CD4-positive, alpha-beta T cell (primary cell): ENCODE measurements at regions not wholly inside any gene's neighbourhood (a gene's known extent, or its start where the extent isn't known, plus 50 kb on each side); places are given as distances from the start of the nearest gene placed in this dataset.
"Not testable (repeated sequence)": the region's sequence is repeated elsewhere in the genome, so short reads cannot be mapped to it uniquely, and the experiment has no call there.

Experiments
- ATAC-seq: fragments of 200-7000 bp; cut with Tn5 transposase; one replicate; pipeline ENCODE4 v1.10.0; 2022; ENCODE audit warnings: mild to moderate bottlenecking; ENCODE audit not compliant: poor library complexity
- CTCF ChIA-PET: fragments of 350-600 bp; sonication (Branson Sonifier 250); formaldehyde crosslinking; loops from one replicate; lab custom pipeline; 2021; ENCODE audit warnings: antibody characterized with exemption, inconsistent platforms; lab: Charles Lee
- POLR2A ChIA-PET: fragments of 350-600 bp; sonication (Branson Sonifier 250); formaldehyde crosslinking; loops from one replicate; lab custom pipeline; 2021; ENCODE audit warnings: antibody characterized with exemption, inconsistent platforms; lab: Charles Lee
- DNase-seq, 14 experiments: peaks; one replicate each; pipeline ENCODE4 v3.0.0-alpha.2; 2013 to 2020; ENCODE audit warnings: mixed read lengths in 2 of 14
- H3K27ac ChIP-seq, 2 donors: one replicate each; pipeline versions ENCODE4 v1.5.1 to v1.7.0; 2013; ENCODE audit warnings: low read length in 2 of 2, low read depth in 1 of 2, mild to moderate bottlenecking in 1 of 2
- H3K27me3 ChIP-seq, 2 experiments: 1 replicate in 1 of 2; 2 replicates in 1 of 2; pipeline versions ENCODE4 v1.6.1 to v1.7.0; 2013; ENCODE audit warnings: low read length in 2 of 2, control low read depth in 1 of 2, mild to moderate bottlenecking in 1 of 2, moderate library complexity in 1 of 2; ENCODE audit not compliant: insufficient read depth in 2 of 2, control insufficient read depth in 1 of 2
- H3K36me3 ChIP-seq: one replicate; pipeline ENCODE4 v1.6.1; 2013; ENCODE audit warnings: low read length, control low read depth; ENCODE audit not compliant: insufficient read depth
- H3K4me1 ChIP-seq: one replicate; pipeline ENCODE4 v1.6.1; 2013; ENCODE audit warnings: low read length, control low read depth; ENCODE audit not compliant: insufficient read depth
- H3K4me3 ChIP-seq: one replicate; pipeline ENCODE4 v1.5.1; 2013; ENCODE audit warnings: mild to moderate bottlenecking, low read length, moderate library complexity
- H3K9me3 ChIP-seq, 2 experiments: 1 replicate in 1 of 2; 2 replicates in 1 of 2; pipeline versions ENCODE4 v1.6.1 to v1.7.0; 2013; ENCODE audit warnings: low read length in 2 of 2, mild to moderate bottlenecking in 2 of 2, control low read depth in 1 of 2, moderate library complexity in 1 of 2; ENCODE audit not compliant: control insufficient read depth in 1 of 2, insufficient read depth in 1 of 2
- H3K27ac Mint-ChIP-seq: one replicate; pipeline ENCODE4 v1.8.0; 2020; ENCODE audit warnings: mixed read lengths
- H3K27me3 Mint-ChIP-seq: one replicate; pipeline ENCODE4 v1.8.0; 2021; ENCODE audit warnings: mixed read lengths
- H3K36me3 Mint-ChIP-seq: one replicate; pipeline ENCODE4 v1.8.0; 2021; ENCODE audit warnings: low read depth, mixed read lengths
- H3K4me1 Mint-ChIP-seq: one replicate; pipeline ENCODE4 v1.8.0; 2021; ENCODE audit warnings: low read depth, mixed read lengths
- H3K4me3 Mint-ChIP-seq: one replicate; pipeline ENCODE4 v1.8.0; 2020; ENCODE audit warnings: mild to moderate bottlenecking, mixed read lengths
- H3K9me3 Mint-ChIP-seq: one replicate; pipeline ENCODE4 v1.8.0; 2020; ENCODE audit warnings: mixed read lengths
- intact Hi-C, 2 experiments: fragments of 100-400 bp; cut with DNase I in 1 of 2; cut with micrococcal nuclease in 1 of 2; formaldehyde crosslinking; loops; one replicate each; pipeline versions ENCODE4 v1.15.1 to v1.9.0; 2023 to 2025; cut with DNase I, micrococcal nuclease
- TF ChIP-seq, protein P1 (sequence below): fragments of 200-600 bp; IDR thresholded peaks from one replicate; pipeline ENCODE4 v1.8.0; 2022; ENCODE audit warnings: antibody characterized with exemption, mild to moderate bottlenecking

DNA sequence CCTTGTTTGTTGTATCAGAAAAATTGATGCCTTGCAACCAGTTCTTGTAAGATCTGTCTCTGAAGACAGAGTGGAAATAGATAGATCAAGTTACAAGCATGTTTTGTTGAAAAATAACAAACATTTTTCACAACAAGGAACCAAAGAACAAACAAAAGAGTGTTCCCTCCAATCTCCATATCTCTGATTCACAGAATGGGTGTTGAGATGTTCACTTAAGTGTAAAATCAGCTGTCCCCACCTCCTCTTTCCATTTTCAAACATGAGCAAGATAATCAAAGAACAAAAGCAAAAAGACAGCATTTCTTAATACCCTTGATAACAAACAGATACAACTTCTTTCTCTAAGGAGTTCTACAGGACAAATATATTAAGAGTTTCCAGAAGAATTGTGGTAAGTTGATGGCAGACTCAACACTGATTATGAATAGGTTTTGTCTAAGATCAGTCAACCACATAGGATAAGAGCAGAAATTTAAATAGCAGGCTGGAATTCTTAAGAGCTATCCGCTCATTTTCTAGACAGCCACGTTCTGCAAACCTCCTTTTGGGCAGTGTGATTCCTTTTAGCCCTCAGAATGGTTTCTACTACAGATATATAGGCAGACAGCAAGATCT is 970.9 kb upstream of the AUTS2 start:
- no peak for DNase-seq
- intact Hi-C loops = no loop called here
- no peak for ATAC-seq
- H3K27ac ChIP-seq = no peak overlapping the region
- H3K27me3 ChIP-seq = no peaks in the 10 kb centered on the region
- no peaks in the 10 kb centered on the region for H3K36me3 ChIP-seq
- H3K9me3 Mint-ChIP-seq = peaks cover 6% of the 10 kb centered on the region
- H3K36me3 Mint-ChIP-seq = no peaks in the 10 kb centered on the region
- TF ChIP-seq, protein P1, sequence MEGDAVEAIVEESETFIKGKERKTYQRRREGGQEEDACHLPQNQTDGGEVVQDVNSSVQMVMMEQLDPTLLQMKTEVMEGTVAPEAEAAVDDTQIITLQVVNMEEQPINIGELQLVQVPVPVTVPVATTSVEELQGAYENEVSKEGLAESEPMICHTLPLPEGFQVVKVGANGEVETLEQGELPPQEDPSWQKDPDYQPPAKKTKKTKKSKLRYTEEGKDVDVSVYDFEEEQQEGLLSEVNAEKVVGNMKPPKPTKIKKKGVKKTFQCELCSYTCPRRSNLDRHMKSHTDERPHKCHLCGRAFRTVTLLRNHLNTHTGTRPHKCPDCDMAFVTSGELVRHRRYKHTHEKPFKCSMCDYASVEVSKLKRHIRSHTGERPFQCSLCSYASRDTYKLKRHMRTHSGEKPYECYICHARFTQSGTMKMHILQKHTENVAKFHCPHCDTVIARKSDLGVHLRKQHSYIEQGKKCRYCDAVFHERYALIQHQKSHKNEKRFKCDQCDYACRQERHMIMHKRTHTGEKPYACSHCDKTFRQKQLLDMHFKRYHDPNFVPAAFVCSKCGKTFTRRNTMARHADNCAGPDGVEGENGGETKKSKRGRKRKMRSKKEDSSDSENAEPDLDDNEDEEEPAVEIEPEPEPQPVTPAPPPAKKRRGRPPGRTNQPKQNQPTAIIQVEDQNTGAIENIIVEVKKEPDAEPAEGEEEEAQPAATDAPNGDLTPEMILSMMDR = no peak
- no peak overlapping the region for H3K4me3 ChIP-seq
- CTCF ChIA-PET = no interaction called here
- H3K27me3 Mint-ChIP-seq = no peaks in the 10 kb centered on the region
- no peak overlapping the region for H3K4me3 Mint-ChIP-seq
- H3K9me3 ChIP-seq = peaks cover 0 to 10% of the 10 kb centered on the region in 2 experiments
- H3K4me1 Mint-ChIP-seq = no peaks in the 10 kb centered on the region
- no peak overlapping the region for H3K27ac Mint-ChIP-seq
- no peaks in the 10 kb centered on the region for H3K4me1 ChIP-seq
- POLR2A ChIA-PET = no interaction called here

DNA sequence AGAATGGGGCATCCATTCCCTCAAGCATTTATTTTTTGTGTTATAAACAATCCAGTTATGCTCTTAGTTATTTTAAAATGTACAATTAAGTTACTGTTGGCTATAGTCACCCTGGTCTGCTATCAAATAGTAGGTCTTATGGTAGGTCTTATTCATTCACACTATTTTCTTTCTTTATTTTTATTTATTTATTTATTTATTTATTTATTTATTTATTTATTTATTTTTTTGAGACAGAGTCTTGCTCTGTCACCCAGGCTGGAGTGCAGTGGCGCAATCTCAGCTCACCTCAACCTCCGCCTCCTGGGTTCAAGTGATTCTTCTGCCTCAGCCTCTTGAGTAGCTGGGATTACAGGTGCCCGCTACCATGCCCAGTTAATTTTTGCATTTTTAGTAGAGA is 967.4 kb upstream of the AUTS2 start:
- ATAC-seq, POLR2A ChIA-PET: not testable (repeated sequence)

DNA sequence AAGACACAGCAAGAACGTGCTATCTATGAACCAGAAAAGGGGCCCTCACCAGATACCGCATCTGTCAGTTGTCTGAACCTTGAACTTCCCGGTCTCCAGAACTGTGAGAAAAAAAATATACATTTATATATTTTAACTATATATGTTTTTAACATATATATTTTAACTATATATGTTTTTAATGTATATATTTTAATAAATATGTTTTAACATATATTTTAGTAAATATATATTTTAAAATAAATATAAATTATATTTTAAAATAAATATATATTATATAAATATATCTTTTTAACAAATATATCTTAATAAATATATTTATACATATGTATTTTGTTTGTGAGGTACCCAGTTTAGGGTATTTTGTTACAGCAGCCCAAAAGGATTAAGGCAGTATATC is 958.2 kb upstream of the AUTS2 start:
- no peak overlapping the region for H3K27ac ChIP-seq
- Mint-ChIP-seq H3K36me3 (no peaks in the 10 kb centered on the region), H3K27me3 (no peaks in the 10 kb centered on the region), H3K4me1 (no peaks in the 10 kb centered on the region), H3K4me3 (no peak overlapping the region), H3K9me3 (peaks cover 9% of the 10 kb centered on the region), H3K27ac (no peak overlapping the region)
- H3K4me3 ChIP-seq = no peak overlapping the region
- ChIA-PET CTCF (no interaction called here), POLR2A (no interaction called here)
- no peaks in the 10 kb centered on the region for H3K4me1 ChIP-seq
- TF ChIP-seq, protein P1 = no peak
- intact Hi-C loops = no loop called here
- DNase-seq = no peak
- H3K9me3 ChIP-seq = peaks cover 0 to 11% of the 10 kb centered on the region in 2 experiments
- ATAC-seq = no peak
- H3K27me3 ChIP-seq = no peaks in the 10 kb centered on the region
- no peaks in the 10 kb centered on the region for H3K36me3 ChIP-seq

More for the DNA sequence above, 967.4 kb upstream of the AUTS2 start:
- H3K9me3 ChIP-seq = peaks cover 0 to 14% of the 10 kb centered on the region in 2 experiments
- H3K9me3 Mint-ChIP-seq, H3K27me3 ChIP-seq, H3K27ac Mint-ChIP-seq, H3K4me3 Mint-ChIP-seq, H3K4me3 ChIP-seq, H3K36me3 ChIP-seq, CTCF ChIA-PET, H3K36me3 Mint-ChIP-seq, H3K4me1 Mint-ChIP-seq, intact Hi-C loops, H3K27me3 Mint-ChIP-seq, DNase-seq, H3K27ac ChIP-seq, H3K4me1 ChIP-seq: not testable (repeated sequence)

DNA sequence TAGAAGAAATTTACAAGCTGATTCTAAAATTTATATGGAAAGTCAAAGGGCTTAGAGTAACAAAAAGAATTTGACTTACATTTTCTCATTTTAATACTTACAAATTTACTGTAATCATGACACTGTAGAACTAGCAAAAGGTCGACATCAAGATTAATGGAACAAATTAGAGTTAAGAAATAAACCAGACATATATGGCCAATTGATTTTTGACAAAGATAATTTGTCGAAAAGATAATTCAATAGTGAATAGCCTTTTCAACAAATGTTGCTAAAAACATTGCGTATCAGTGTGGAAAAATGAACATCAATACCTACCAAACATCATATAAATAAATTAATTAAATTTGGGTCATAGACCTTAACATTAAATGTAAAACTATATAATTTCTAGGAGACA is 955.5 kb upstream of the AUTS2 start:
- Mint-ChIP-seq H3K36me3 (no peaks in the 10 kb centered on the region), H3K27me3 (no peaks in the 10 kb centered on the region), H3K4me3 (no peak overlapping the region), H3K9me3 (peaks cover 9% of the 10 kb centered on the region), H3K4me1 (no peaks in the 10 kb centered on the region), H3K27ac (no peak overlapping the region)
- TF ChIP-seq, protein P1 = no peak
- no peak for ATAC-seq
- Histone ChIP-seq H3K4me3 (no peak overlapping the region), H3K27me3 (no peaks in the 10 kb centered on the region), H3K4me1 (no peaks in the 10 kb centered on the region), H3K36me3 (no peaks in the 10 kb centered on the region), H3K27ac (no peak overlapping the region), H3K9me3 (peaks cover 0 to 9% of the 10 kb centered on the region in 2 experiments)
- DNase-seq = no peak
- ChIA-PET POLR2A (no interaction called here), CTCF (no interaction called here)
- intact Hi-C loops = no loop called here
